HG03520 (cell line): ENCODE measurements at regions not wholly inside any gene's neighbourhood (a gene's known extent, or its start where the extent isn't known, plus 50 kb on each side); places are given as distances from the start of the nearest gene placed in this dataset.
"Not testable (repeated sequence)": the region's sequence is repeated elsewhere in the genome, so short reads cannot be mapped to it uniquely, and the experiment has no call there.

Experiments used
- ATAC-seq: cut with Tn5 transposase; IDR thresholded peaks from one replicate; pipeline ENCODE4 v1.9.1; 2021; ENCODE audit warnings: mild to moderate bottlenecking, moderate library complexity; ENCODE audit not compliant: unreplicated experiment

GRCh38 chr5:124871303-124871702 is 124.9 kb upstream of the ZNF608 start:
- no peak for ATAC-seq

GRCh38 chr5:124872086-124872485 is 125.6 kb upstream of the ZNF608 start:
- ATAC-seq, result no peak

- no peak for ATAC-seq
Measured at GRCh38 chr5:124872615-124873014, 126.2 kb upstream of the ZNF608 start.

GRCh38 chr5:124873188-124873587 is 126.7 kb upstream of the ZNF608 start:
- ATAC-seq, result no peak

GRCh38 chr5:124873713-124874112 is 127.3 kb upstream of the ZNF608 start:
- ATAC-seq, result no peak

- ATAC-seq, result no peak
Measured at GRCh38 chr5:124876566-124876965, 130.1 kb upstream of the ZNF608 start.

GRCh38 chr5:124876983-124877382 is 130.5 kb upstream of the ZNF608 start:
- no peak for ATAC-seq

- no peak for ATAC-seq
Measured at GRCh38 chr5:124877501-124878146, 131.2 kb upstream of the ZNF608 start.

GRCh38 chr5:124878583-124879342 is 132.3 kb upstream of the ZNF608 start:
- ATAC-seq, result no peak

GRCh38 chr5:124880903-124881697 is 134.7 kb upstream of the ZNF608 start:
- ATAC-seq, result no peak

GRCh38 chr5:124883681-124884080 is 137.2 kb upstream of the ZNF608 start:
- no peak for ATAC-seq

- ATAC-seq, result no peak
Measured at GRCh38 chr5:124884114-124884513, 137.7 kb upstream of the ZNF608 start.

GRCh38 chr5:124885490-124885889 is 139.1 kb upstream of the ZNF608 start:
- ATAC-seq, result no peak

- no peak for ATAC-seq
Measured at GRCh38 chr5:124887223-124887622, 140.8 kb upstream of the ZNF608 start.

- no peak for ATAC-seq
Measured at GRCh38 chr5:124888050-124888506, 141.6 kb upstream of the ZNF608 start.

GRCh38 chr5:124888622-124889485 is 142.4 kb upstream of the ZNF608 start:
- no peak for ATAC-seq

- ATAC-seq, result no peak
Measured at GRCh38 chr5:124889486-124889825, 143.0 kb upstream of the ZNF608 start.

GRCh38 chr5:124889850-124890249 is 143.4 kb upstream of the ZNF608 start:
- ATAC-seq, result no peak

GRCh38 chr5:124890442-124890841 is 144.0 kb upstream of the ZNF608 start:
- not testable (repeated sequence) for ATAC-seq

GRCh38 chr5:124891179-124891578 is 144.7 kb upstream of the ZNF608 start:
- ATAC-seq, result no peak
